ENCODE measurements at regions not wholly inside any gene's neighbourhood (a gene's known extent, or its start where the extent isn't known, plus 50 kb on each side); places are given as distances from the start of the nearest gene placed in this dataset.

DNA sequence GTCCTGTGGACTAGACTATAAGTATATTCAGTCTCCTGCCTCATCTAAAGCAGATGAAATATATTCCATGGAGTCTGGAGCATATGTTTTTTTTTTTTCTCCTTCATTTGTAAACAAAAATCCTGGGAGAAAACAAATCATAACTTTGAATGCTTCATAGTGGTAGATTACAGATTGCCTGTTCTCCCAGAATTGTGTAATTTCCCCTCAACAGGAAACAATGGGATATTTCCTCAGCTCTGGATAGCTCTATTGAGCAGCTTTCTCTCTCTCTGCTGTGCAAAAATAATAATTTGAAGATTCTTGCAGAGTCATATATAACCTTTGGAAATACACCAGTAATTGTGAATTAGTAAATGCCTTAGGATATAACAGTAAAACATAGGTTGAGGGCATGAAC lies 1406.6 kb upstream of the ACVR2A start:
- Histone ChIP-seq H3K27ac (no peak overlapping the region), H3K27me3 (no peaks in the 10 kb centered on the region), H3K36me3 (no peaks in the 10 kb centered on the region), H3K4me1 (no peaks in the 10 kb centered on the region), H3K4me3 (replicated peaks in 1 of 3) (no peak overlapping the region), H3K9me3 (no peaks in the 10 kb centered on the region)
- TF ChIP-seq, protein P1, sequence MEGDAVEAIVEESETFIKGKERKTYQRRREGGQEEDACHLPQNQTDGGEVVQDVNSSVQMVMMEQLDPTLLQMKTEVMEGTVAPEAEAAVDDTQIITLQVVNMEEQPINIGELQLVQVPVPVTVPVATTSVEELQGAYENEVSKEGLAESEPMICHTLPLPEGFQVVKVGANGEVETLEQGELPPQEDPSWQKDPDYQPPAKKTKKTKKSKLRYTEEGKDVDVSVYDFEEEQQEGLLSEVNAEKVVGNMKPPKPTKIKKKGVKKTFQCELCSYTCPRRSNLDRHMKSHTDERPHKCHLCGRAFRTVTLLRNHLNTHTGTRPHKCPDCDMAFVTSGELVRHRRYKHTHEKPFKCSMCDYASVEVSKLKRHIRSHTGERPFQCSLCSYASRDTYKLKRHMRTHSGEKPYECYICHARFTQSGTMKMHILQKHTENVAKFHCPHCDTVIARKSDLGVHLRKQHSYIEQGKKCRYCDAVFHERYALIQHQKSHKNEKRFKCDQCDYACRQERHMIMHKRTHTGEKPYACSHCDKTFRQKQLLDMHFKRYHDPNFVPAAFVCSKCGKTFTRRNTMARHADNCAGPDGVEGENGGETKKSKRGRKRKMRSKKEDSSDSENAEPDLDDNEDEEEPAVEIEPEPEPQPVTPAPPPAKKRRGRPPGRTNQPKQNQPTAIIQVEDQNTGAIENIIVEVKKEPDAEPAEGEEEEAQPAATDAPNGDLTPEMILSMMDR (IDR thresholded peaks at IDR 0.05): no peak
- TF ChIP-seq POLR2A (IDR thresholded peaks at IDR 0.05): no peak
- DNase-seq: no peak
- intact Hi-C loops (cut with DNase I): no loop called here

DNA sequence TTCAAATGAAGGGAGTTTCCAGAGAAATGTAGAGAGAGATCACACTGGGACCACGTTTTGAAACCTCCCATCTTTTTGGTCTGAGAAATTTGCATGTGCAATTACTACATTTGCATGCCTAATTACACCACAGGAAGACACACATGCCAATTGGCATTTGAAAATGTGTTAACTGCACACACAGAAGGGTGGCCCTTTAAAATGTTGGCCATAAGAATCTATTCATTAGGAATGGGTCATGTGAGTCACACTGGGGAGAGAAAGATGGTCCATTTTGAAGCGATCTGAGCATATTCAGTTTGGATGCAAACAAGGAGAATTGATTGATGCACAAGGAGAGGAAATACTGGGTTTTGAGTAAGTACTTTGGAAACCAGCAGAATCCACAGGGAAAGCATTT lies 1407.1 kb upstream of the ACVR2A start:
- 33 to 37% methylated on average over 2 of the region's 2 CpGs for WGBS, 2 donors
- H3K4me3 ChIP-seq (replicated peaks in 1 of 3): no peak overlapping the region
- TF ChIP-seq POLR2A (IDR thresholded peaks at IDR 0.05): no peak
- TF ChIP-seq, protein P1 (IDR thresholded peaks at IDR 0.05): no peak
- no peak overlapping the region for H3K27ac ChIP-seq
- H3K36me3 ChIP-seq: no peaks in the 10 kb centered on the region
- H3K9me3 ChIP-seq: no peaks in the 10 kb centered on the region
- H3K27me3 ChIP-seq: no peaks in the 10 kb centered on the region
- intact Hi-C loops (cut with DNase I): no loop called here
- no peaks in the 10 kb centered on the region for H3K4me1 ChIP-seq
- no peak for DNase-seq

GRCh38 chr2:146433116-146433875 lies 1411.5 kb upstream of the ACVR2A start:
- no peaks in the 10 kb centered on the region for H3K36me3 ChIP-seq
- intact Hi-C loops (cut with DNase I): no loop called here
- H3K9me3 ChIP-seq: no peaks in the 10 kb centered on the region
- TF ChIP-seq, protein P1 (IDR thresholded peaks at IDR 0.05): no peak
- no peak for TF ChIP-seq POLR2A (IDR thresholded peaks at IDR 0.05)
- no peak overlapping the region for H3K27ac ChIP-seq
- WGBS, 2 donors: 95% methylated on average over 8 of the region's 8 CpGs
- no peaks in the 10 kb centered on the region for H3K4me1 ChIP-seq
- no peaks in the 10 kb centered on the region for H3K27me3 ChIP-seq
- no peak for DNase-seq
- H3K4me3 ChIP-seq (replicated peaks in 1 of 3): no peak overlapping the region

DNA sequence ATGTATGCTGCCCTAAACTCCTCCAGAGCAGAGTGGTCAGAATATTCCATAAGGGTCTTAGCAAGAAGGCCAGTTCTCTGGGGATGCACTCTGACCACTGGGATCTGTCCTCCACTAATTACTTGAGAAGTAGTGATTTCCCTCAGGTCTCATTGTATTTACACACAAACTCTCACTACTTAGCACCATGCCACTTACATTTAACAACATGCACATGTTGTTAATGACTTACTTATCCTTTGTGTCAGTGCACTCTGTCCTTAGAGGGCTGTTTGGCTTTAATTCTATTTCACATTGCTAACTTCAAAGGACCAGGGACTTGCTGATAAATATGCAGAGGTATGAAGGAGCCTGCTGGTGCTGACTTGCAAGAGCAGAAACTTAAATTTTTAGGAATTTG lies 1415.5 kb upstream of the ACVR2A start:
- Histone ChIP-seq H3K27me3 (no peaks in the 10 kb centered on the region), H3K36me3 (no peaks in the 10 kb centered on the region), H3K4me1 (no peaks in the 10 kb centered on the region), H3K9me3 (no peaks in the 10 kb centered on the region), H3K27ac (no peak overlapping the region), H3K4me3 (replicated peaks in 1 of 3) (no peak overlapping the region)
- TF ChIP-seq POLR2A (IDR thresholded peaks at IDR 0.05): no peak
- TF ChIP-seq, protein P1 (IDR thresholded peaks at IDR 0.05): no peak
- no peak for DNase-seq
- intact Hi-C loops (cut with DNase I): no loop called here

- Histone ChIP-seq H3K9me3 (no peaks in the 10 kb centered on the region), H3K27ac (no peak overlapping the region), H3K4me1 (no peaks in the 10 kb centered on the region), H3K4me3 (replicated peaks in 1 of 3) (no peak overlapping the region), H3K27me3 (no peaks in the 10 kb centered on the region), H3K36me3 (no peaks in the 10 kb centered on the region)
- 92 to 94% methylated on average over 2 of the region's 2 CpGs for WGBS, 2 donors
- no peak for DNase-seq
- TF ChIP-seq POLR2A (IDR thresholded peaks at IDR 0.05): no peak
- TF ChIP-seq, protein P1 (IDR thresholded peaks at IDR 0.05): no peak
- intact Hi-C loops (cut with DNase I): no loop called here
Measured at GRCh38 chr2:146417942-146418341, 1426.9 kb upstream of the ACVR2A start.
